MM.1S (cell line): ENCODE measurements at regions not wholly inside any gene's neighbourhood (a gene's known extent, or its start where the extent isn't known, plus 50 kb on each side); places are given as distances from the start of the nearest gene placed in this dataset.

Source experiments
- CTCF ChIP-seq: fragments of 300-600 bp; sonication (generic); IDR thresholded peaks from 2 replicates; pipeline ENCODE4 v1.5.1; 2016; ENCODE audit warnings: antibody characterized with exemption, low read length, mixed read lengths
- EZH2 ChIP-seq: fragments of 300-600 bp; sonication (generic); optimal IDR thresholded peaks from 2 replicates; pipeline ENCODE3; 2017; ENCODE audit warnings: low read depth, mild to moderate bottlenecking, antibody characterized with exemption, low read length, mixed read lengths
- EZH2phosphoT487 ChIP-seq: fragments of 300-600 bp; sonication (generic); IDR thresholded peaks from 2 replicates; pipeline ENCODE4 v1.6.1; 2018; ENCODE audit warnings: antibody characterized with exemption, low read length

DNA sequence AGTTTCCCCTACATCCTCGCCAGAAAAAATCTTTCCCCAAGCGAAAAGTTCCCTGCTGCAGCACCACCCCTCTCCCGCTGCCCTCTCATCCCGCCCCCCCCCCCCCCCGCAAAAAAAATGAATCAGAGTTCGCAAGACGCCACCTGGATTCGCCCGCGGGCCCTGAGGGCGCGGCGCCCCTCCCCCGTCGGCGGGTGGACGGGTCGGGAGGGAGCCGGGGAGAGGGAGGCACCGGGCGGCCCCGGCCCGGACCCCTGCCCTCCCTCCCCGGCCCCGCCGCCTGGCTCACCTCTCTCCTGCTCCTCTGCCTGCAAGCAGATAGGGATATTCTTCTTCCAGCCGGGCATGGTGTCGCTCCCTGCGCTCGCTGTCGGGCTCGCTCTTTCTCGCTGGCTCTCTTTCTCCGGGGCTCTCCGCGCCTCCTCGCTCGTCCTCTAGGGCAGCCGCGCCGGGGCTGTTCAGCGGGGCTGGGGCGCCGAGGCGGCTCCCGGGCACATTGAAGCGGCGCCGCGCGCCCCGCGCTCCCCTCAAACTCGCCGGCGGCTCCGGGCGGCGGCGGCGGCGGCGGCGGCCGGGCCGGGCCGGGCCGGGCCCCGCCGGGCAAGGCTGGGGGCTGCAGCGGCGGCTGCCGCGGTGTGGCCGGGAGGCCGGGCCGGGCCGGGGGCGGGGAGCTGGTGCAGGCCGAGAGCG, 200.3 kb upstream of the CAND1 start:
- TF ChIP-seq EZH2phosphoT487 (no peak), EZH2 (no peak), CTCF (no peak; the same call in 1 of the 2 replicates)
